Right lobe of liver (tissue), 4 donors: ENCODE measurements at regions not wholly inside any gene's neighbourhood (a gene's known extent, or its start where the extent isn't known, plus 50 kb on each side); places are given as distances from the start of the nearest gene placed in this dataset.

Source experiments
- CTCF ChIP-seq, 4 donors: fragments of 200-600 bp in 3 of 4; fragments of 450-650 bp in 1 of 4; IDR thresholded peaks; one replicate each; pipeline versions ENCODE4 v1.5.1 to v1.8.0; 2016 to 2022; ENCODE audit warnings: antibody characterized with exemption in 4 of 4, mild to moderate bottlenecking in 2 of 4
- POLR2A ChIP-seq: fragments of 450-650 bp; IDR thresholded peaks from one replicate; pipeline ENCODE4 v1.6.1; 2017; ENCODE audit warnings: antibody characterized with exemption, mild to moderate bottlenecking
- donor health status: DM: no; HTN: no; CAD: no.
- donor health status: DM: no; HTN: no; CAD: no.
- donor health status: DM: no; HTN: yes; CAD: no.

GRCh38 chr9:100848726-100849125 is 179.8 kb upstream of the PLPPR1 start:
- TF ChIP-seq CTCF (IDR thresholded peaks at IDR 0.05) (no peak), POLR2A (no peak)
